ENCODE measurements at regions not wholly inside any gene's neighbourhood (a gene's known extent, or its start where the extent isn't known, plus 50 kb on each side); places are given as distances from the start of the nearest gene placed in this dataset.
A peak's percentile ranks its signal among the peaks of the same experiment; 100 is the strongest.

DNA sequence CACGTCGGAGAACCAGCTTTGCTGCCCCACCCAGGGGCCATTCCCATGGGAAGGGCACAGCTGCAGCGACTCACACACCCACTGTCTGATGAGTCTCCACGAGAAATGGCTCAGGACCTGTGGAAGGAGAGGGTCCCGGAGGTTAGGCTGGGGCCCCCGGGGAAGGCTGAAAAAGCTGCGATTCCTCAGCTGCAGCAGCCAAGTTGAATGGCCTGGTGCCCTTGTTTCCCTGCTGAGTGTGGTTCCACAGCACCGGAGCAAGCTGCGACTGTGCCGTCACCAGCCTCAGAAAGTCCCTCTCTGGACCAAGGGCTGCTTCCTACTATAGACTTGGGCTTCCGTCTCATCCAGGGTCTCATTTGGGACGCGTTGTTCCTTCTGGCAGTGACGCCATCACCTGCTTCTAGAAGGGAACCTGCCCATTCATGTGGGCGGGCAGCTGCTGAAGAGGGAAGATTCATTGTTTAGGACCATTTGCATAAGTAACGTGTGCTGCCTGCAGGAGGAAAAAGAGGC is 180.2 kb downstream of the INHBB start:
- TF ChIP-seq POLR2AphosphoS5 (IDR thresholded peaks at IDR 0.05): peak in 2 of 3 donors; percentile 6 to 29
- TF ChIP-seq, protein P1, sequence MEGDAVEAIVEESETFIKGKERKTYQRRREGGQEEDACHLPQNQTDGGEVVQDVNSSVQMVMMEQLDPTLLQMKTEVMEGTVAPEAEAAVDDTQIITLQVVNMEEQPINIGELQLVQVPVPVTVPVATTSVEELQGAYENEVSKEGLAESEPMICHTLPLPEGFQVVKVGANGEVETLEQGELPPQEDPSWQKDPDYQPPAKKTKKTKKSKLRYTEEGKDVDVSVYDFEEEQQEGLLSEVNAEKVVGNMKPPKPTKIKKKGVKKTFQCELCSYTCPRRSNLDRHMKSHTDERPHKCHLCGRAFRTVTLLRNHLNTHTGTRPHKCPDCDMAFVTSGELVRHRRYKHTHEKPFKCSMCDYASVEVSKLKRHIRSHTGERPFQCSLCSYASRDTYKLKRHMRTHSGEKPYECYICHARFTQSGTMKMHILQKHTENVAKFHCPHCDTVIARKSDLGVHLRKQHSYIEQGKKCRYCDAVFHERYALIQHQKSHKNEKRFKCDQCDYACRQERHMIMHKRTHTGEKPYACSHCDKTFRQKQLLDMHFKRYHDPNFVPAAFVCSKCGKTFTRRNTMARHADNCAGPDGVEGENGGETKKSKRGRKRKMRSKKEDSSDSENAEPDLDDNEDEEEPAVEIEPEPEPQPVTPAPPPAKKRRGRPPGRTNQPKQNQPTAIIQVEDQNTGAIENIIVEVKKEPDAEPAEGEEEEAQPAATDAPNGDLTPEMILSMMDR (IDR thresholded peaks at IDR 0.05): no peak
- H3K27ac ChIP-seq: peak overlapping the region in 1 of 2 donors; percentile 88

DNA sequence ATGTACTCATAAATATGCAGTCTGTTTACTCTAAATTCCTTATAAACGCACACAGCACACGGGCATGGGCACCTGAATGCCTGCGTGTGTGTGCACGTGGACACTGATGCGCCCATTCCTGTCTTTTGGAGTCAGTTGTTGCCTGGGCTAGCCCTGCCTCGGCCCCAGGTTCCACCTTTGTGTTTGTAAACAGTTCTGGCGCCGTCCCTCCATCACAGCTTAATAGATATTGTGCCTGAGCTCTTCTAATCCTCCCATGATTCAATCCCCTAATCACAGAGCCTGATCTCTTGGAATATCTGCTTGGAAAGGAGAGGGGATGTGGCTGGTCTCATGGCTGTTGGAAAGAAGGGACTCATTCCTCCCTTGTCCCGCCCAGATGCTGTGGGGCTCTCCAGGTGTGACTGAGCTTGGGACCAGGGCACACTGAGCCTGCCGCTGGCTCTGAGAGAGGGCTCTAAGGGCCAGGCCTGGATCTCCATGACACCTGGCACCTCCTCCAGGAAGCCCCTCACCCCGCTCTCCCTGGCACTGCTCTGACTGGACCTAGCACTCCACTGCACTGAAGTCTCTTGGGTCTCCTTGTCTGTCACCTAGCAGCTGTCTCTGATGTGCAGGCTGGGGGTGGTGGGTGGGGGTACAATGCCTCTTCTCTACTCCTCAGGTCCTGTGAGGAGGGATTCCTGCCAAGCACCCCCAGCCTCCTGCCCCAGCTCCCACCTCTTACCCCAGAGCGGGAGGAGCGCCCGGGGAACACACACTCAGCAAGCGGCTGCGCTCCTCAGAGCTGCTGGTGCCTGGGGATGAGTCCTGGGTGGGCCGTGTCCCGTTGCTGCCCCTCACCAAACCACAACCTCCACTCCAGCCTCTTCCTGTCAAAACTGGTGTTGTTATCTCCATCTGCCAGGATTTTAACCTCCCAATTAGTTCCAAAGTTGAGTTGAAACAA is 181.3 kb downstream of the INHBB start:
- Histone ChIP-seq H3K9me3 (no peaks in the 10 kb centered on the region), H3K4me1 (no peaks in the 10 kb centered on the region), H3K36me3 (no peaks in the 10 kb centered on the region), H3K27ac (peak overlapping the region in 1 of 2 donors; percentile 38), H3K27me3 (no peaks in the 10 kb centered on the region), H3K4me3 (no peak overlapping the region)
- intact Hi-C loops (cut with DNase I; ENCODE audit: low total_unique reads): loop anchor here (10.0 kb wide), 1 partner anchor 182 kb away; the partner anchor contains the start of gene INHBB
- TF ChIP-seq POLR2A (IDR thresholded peaks at IDR 0.05): no peak
- TF ChIP-seq POLR2AphosphoS5 (IDR thresholded peaks at IDR 0.05): no peak
- TF ChIP-seq, protein P1 (IDR thresholded peaks at IDR 0.05): no peak
- DNase-seq (ENCODE audit: low spot score in 2 of 2): no peak

More for the DNA sequence above, 180.2 kb downstream of the INHBB start:
- Histone ChIP-seq H3K9me3 (no peaks in the 10 kb centered on the region), H3K4me3 (peak overlapping the region in 1 of 3 donors; percentile 40), H3K27me3 (no peaks in the 10 kb centered on the region), H3K4me1 (no peaks in the 10 kb centered on the region), H3K36me3 (no peaks in the 10 kb centered on the region)
- DNase-seq (ENCODE audit: low spot score in 2 of 2): no peak
- intact Hi-C loops (cut with DNase I; ENCODE audit: low total_unique reads): loop anchor here (10.0 kb wide), 1 partner anchor 181 kb away; the partner anchor contains the start of gene INHBB

DNA sequence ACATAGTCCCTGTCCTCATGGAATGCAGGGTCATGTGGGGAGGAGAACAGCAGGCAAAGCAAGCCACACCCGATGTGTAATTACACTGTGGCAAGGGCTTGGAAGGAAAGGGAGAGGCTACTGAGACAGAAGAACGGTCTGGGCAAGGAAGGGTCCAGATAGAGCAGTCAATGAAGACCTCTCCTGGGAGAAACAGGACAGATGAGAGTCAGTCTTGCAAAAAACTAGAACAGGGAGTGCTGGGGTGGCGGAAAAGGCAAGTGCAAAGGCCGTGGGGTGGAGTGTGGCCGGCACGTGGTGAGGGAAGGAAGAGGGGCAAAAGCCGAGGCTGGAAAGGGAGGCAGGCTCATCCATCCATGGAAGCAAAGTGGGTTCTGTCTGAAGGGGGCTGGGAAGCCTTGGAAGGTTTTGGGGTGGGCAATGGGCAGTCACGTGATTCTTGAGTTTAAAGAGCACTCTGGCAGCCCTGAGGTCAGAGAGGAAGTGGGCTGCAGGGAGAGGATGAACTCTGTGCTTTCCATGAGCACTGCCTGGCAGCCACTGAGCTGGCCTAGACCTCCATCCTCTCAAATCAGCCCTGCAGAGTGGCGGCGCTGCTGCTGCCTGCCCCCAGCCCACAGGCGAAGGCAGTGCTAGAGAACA is 182.2 kb downstream of the INHBB start:
- Histone ChIP-seq H3K4me3 (no peak overlapping the region), H3K36me3 (no peaks in the 10 kb centered on the region), H3K9me3 (no peaks in the 10 kb centered on the region), H3K27me3 (no peaks in the 10 kb centered on the region), H3K27ac (peak overlapping the region in 1 of 2 donors; percentile 38), H3K4me1 (no peaks in the 10 kb centered on the region)
- no peak for DNase-seq (ENCODE audit: low spot score in 2 of 2)
- TF ChIP-seq POLR2AphosphoS5 (IDR thresholded peaks at IDR 0.05) (no peak), POLR2A (IDR thresholded peaks at IDR 0.05) (no peak)
- TF ChIP-seq, protein P1 (IDR thresholded peaks at IDR 0.05): no peak
- intact Hi-C loops (cut with DNase I; ENCODE audit: low total_unique reads): loop anchor here (10.0 kb wide), 1 partner anchor 183 kb away; the partner anchor contains the start of gene INHBB

DNA sequence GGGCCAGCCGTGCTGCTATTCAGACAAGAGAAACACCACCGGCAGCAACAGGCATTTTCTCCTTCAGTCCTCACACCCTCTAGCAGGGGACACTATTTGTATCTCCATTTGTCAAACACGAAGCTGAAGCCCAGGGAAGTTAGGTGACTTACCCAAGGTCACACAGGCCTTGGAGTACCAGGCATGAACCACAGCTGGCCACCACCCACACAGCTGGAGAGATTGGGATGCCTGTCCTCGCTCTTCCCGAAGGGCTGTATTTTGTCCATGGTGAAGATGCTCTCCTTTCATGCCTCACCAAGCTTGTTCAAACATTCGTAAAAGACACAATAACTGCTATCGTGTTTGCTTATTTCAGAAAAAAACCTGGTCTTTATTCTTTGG is 182.7 kb downstream of the INHBB start:
- TF ChIP-seq, protein P1 (IDR thresholded peaks at IDR 0.05): no peak
- TF ChIP-seq POLR2AphosphoS5 (IDR thresholded peaks at IDR 0.05): no peak
- TF ChIP-seq POLR2A (IDR thresholded peaks at IDR 0.05): no peak
- no peaks in the 10 kb centered on the region for H3K4me1 ChIP-seq
- H3K36me3 ChIP-seq: no peaks in the 10 kb centered on the region
- intact Hi-C loops (cut with DNase I; ENCODE audit: low total_unique reads): loop anchor here (10.0 kb wide), 1 partner anchor 184 kb away; the partner anchor contains the start of gene INHBB
- no peaks in the 10 kb centered on the region for H3K27me3 ChIP-seq
- no peak overlapping the region for H3K4me3 ChIP-seq
- peak overlapping the region in 1 of 2 donors; percentile 38 for H3K27ac ChIP-seq
- H3K9me3 ChIP-seq: no peaks in the 10 kb centered on the region
- no peak for DNase-seq (ENCODE audit: low spot score in 2 of 2)
